ENCODE measurements at regions not wholly inside any gene's neighbourhood (a gene's known extent, or its start where the extent isn't known, plus 50 kb on each side); places are given as distances from the start of the nearest gene placed in this dataset.

DNA sequence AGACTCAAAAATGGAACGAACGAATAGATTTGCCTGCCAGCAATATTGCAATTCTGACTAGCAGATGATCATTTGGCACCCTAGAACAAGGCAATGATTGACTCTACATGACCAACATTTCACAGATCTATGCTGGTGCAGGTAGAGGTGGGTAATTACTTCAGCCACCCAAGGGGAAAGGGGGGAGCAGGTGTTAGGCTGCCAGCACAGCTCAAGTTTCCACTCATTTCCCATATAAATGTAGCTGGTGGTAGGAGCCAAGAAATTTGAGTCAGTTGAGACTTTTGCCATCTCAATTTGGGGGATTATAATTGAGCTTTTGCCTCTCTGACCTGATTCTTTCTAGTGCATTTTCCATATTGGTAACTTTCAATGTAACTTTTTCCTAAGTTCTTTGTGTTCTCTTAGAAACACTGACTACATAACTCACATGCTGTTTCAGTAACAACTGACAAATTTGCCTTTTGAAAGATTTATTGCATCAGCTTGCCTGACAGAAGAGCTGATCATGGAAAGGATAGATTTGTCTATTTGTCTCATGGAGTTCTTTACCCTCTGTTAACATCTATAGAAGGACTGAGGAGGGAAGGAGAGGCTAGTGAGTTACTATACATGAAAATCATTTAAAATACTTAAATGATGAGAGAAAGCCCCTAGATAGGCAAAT lies 902.5 kb downstream of the ZPLD1 start:
- no peaks in the 10 kb centered on the region for H3K27me3 Mint-ChIP-seq (ENCODE audit: low read depth)
- no peak overlapping the region for H3K4ac ChIP-seq (ENCODE audit: low read depth, low read length)
- H3K36me3 Mint-ChIP-seq (ENCODE audit: insufficient read depth in 1 of 3, low read depth in 3 of 3): no peaks in the 10 kb centered on the region
- no peaks in the 10 kb centered on the region for H3K23me2 ChIP-seq (ENCODE audit: insufficient read length, low read depth, low read length, poor library complexity, severe bottlenecking)
- no peak overlapping the region for H2AFZ ChIP-seq (ENCODE audit: low read length)
- no peak overlapping the region for H3K4me3 Mint-ChIP-seq
- no peak overlapping the region for H3K4me2 ChIP-seq (ENCODE audit: insufficient read depth, insufficient read length, low read length)
- H4K20me1 ChIP-seq (ENCODE audit: control insufficient read depth, insufficient read depth, insufficient read length): no peaks in the 10 kb centered on the region
- no peak overlapping the region for H3K56ac ChIP-seq (ENCODE audit: insufficient read length, low read depth, low read length)
- H4K5ac ChIP-seq (ENCODE audit: insufficient read length, low read depth, low read length): no peak overlapping the region
- H3K9me3 Mint-ChIP-seq: no peaks in the 10 kb centered on the region; a peak in 2 of 5 replicates
- no peaks in the 10 kb centered on the region for H3K79me1 ChIP-seq (ENCODE audit: insufficient read depth, low read depth, low read length, poor library complexity, severe bottlenecking)
- no peak overlapping the region for H3K9ac ChIP-seq (ENCODE audit: extremely low read depth, insufficient read length, low read length)
- H4K91ac ChIP-seq (ENCODE audit: insufficient read length, low read depth, low read length): no peak overlapping the region
- DNase-seq: no peak
- no peak overlapping the region for H2BK5ac ChIP-seq (ENCODE audit: insufficient read length, low read length)
- no peaks in the 10 kb centered on the region for H3K4me1 ChIP-seq (ENCODE audit: insufficient read depth, low read length)
- no peak overlapping the region for H4K8ac ChIP-seq (replicated peaks; ENCODE audit: insufficient read length, low read depth, low read length)
- H2BK20ac ChIP-seq (ENCODE audit: low read depth, low read length, poor library complexity, severe bottlenecking): no peak overlapping the region
- no peak overlapping the region for H2BK15ac ChIP-seq (ENCODE audit: low read depth, low read length)
- no peak overlapping the region for H3T11ph ChIP-seq (ENCODE audit: low read length)
- H3K27ac Mint-ChIP-seq: no peak overlapping the region
- H3K79me2 ChIP-seq (ENCODE audit: insufficient read depth, low read length): no peaks in the 10 kb centered on the region
- H3K27me3 ChIP-seq (ENCODE audit: insufficient read depth, low read length): no peaks in the 10 kb centered on the region
- H3K9me3 ChIP-seq (ENCODE audit: control insufficient read depth, low read depth, low read length): no peaks in the 10 kb centered on the region
- H3K14ac ChIP-seq (ENCODE audit: insufficient read depth, low read length): no peak overlapping the region
- WGBS (ENCODE audit: extremely low coverage, insufficient read length, low lambda C conversion rate): no CpG with 5 or more reads among the region's 2 CpGs
- no peak overlapping the region for H2BK12ac ChIP-seq (ENCODE audit: insufficient read length, low read depth, low read length)
- no peak overlapping the region for H3K27ac ChIP-seq (ENCODE audit: insufficient read length, low read depth, low read length)
- no peak overlapping the region for H3K23ac ChIP-seq (ENCODE audit: insufficient read length, low read depth, low read length)
- no peak overlapping the region for H3K18ac ChIP-seq (ENCODE audit: insufficient read length, low read depth, low read length)
- no peaks in the 10 kb centered on the region; a peak in 1 of 4 replicates for H3K4me1 Mint-ChIP-seq
- H2BK120ac ChIP-seq (ENCODE audit: low read depth, low read length, poor library complexity, severe bottlenecking): no peak overlapping the region
- no peak overlapping the region for H2AK5ac ChIP-seq (ENCODE audit: insufficient read length, low read length)
- TF ChIP-seq, protein P1, sequence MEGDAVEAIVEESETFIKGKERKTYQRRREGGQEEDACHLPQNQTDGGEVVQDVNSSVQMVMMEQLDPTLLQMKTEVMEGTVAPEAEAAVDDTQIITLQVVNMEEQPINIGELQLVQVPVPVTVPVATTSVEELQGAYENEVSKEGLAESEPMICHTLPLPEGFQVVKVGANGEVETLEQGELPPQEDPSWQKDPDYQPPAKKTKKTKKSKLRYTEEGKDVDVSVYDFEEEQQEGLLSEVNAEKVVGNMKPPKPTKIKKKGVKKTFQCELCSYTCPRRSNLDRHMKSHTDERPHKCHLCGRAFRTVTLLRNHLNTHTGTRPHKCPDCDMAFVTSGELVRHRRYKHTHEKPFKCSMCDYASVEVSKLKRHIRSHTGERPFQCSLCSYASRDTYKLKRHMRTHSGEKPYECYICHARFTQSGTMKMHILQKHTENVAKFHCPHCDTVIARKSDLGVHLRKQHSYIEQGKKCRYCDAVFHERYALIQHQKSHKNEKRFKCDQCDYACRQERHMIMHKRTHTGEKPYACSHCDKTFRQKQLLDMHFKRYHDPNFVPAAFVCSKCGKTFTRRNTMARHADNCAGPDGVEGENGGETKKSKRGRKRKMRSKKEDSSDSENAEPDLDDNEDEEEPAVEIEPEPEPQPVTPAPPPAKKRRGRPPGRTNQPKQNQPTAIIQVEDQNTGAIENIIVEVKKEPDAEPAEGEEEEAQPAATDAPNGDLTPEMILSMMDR (conservative IDR thresholded peaks at IDR 0.05): no peak
